Ascending aorta (tissue), 2 donors: ENCODE measurements at regions not wholly inside any gene's neighbourhood (a gene's known extent, or its start where the extent isn't known, plus 50 kb on each side); places are given as distances from the start of the nearest gene placed in this dataset.
"Not testable (repeated sequence)": the region's sequence is repeated elsewhere in the genome, so short reads cannot be mapped to it uniquely, and the experiment has no call there.

ENCODE experiments used
- DNase-seq, 2 donors: peaks; one replicate each; pipeline ENCODE4 v3.0.0-alpha.2; 2019; ENCODE audit warnings: low spot score in 2 of 2
- H3K27ac ChIP-seq, 2 donors: fragments of 200-600 bp; sonication (generic); one replicate each; pipeline ENCODE4 v1.5.1; 2016 to 2017; ENCODE audit warnings: mild to moderate bottlenecking in 1 of 2
- H3K27me3 ChIP-seq: fragments of 200-600 bp; sonication (generic); one replicate; pipeline ENCODE4 v1.5.1; 2017
- H3K36me3 ChIP-seq, 2 donors: fragments of 200-600 bp; sonication (generic); one replicate each; pipeline ENCODE4 v1.5.1; 2016
- H3K4me1 ChIP-seq, 2 donors: fragments of 200-600 bp; sonication (generic); one replicate each; pipeline ENCODE4 v1.5.1; 2016 to 2017; ENCODE audit warnings: mild to moderate bottlenecking in 1 of 2
- H3K4me3 ChIP-seq, 2 donors: fragments of 200-600 bp; sonication (generic); one replicate each; pipeline ENCODE4 v1.5.1; 2016 to 2017; ENCODE audit warnings: mild to moderate bottlenecking in 1 of 2
- H3K9me3 ChIP-seq, 2 donors: fragments of 200-600 bp; sonication (generic); one replicate each; pipeline ENCODE4 v1.5.1; 2016
- intact Hi-C: fragments of 100-400 bp; cut with DNase I; formaldehyde crosslinking; loops from one replicate; pipeline ENCODE4 v1.15.1; 2023

- DNase-seq, H3K27ac ChIP-seq, intact Hi-C loops: not testable (repeated sequence)
Measured at GRCh38 chr7:56910973-56911372, 221.3 kb downstream of the ZNF479 start.

GRCh38 chr7:56889454-56889853 lies 242.8 kb downstream of the ZNF479 start:
- intact Hi-C loops, H3K4me1 ChIP-seq, H3K9me3 ChIP-seq, H3K27me3 ChIP-seq, H3K27ac ChIP-seq, DNase-seq, H3K4me3 ChIP-seq, H3K36me3 ChIP-seq: not testable (repeated sequence)

More at GRCh38 chr7:56910973-56911372, 221.3 kb downstream of the ZNF479 start:
- not testable (repeated sequence) for H3K4me1 ChIP-seq, H3K9me3 ChIP-seq, H3K4me3 ChIP-seq, H3K27me3 ChIP-seq, H3K36me3 ChIP-seq

- DNase-seq, intact Hi-C loops, H3K36me3 ChIP-seq, H3K4me1 ChIP-seq, H3K4me3 ChIP-seq, H3K27me3 ChIP-seq, H3K27ac ChIP-seq, H3K9me3 ChIP-seq: not testable (repeated sequence)
Measured at GRCh38 chr7:56885132-56885531, 247.1 kb downstream of the ZNF479 start.

GRCh38 chr7:56882318-56882717 lies 249.9 kb downstream of the ZNF479 start:
- H3K36me3 ChIP-seq, intact Hi-C loops, H3K4me1 ChIP-seq, DNase-seq, H3K4me3 ChIP-seq, H3K27me3 ChIP-seq, H3K27ac ChIP-seq, H3K9me3 ChIP-seq: not testable (repeated sequence)
